ENCODE measurements at regions not wholly inside any gene's neighbourhood (a gene's known extent, or its start where the extent isn't known, plus 50 kb on each side); places are given as distances from the start of the nearest gene placed in this dataset.
"Not testable (repeated sequence)": the region's sequence is repeated elsewhere in the genome, so short reads cannot be mapped to it uniquely, and the experiment has no call there.

- no peak for DNase-seq (ENCODE audit: low read depth)
Observed at GRCh38 chr22:49697047-49697446, 130.6 kb downstream of the BRD1 start.

- no peak for DNase-seq (ENCODE audit: low read depth)
Observed at GRCh38 chr22:49694462-49695260, 133.0 kb downstream of the BRD1 start.

GRCh38 chr22:49693848-49694247 is 133.8 kb downstream of the BRD1 start:
- no peak for DNase-seq (ENCODE audit: low read depth)

DNA sequence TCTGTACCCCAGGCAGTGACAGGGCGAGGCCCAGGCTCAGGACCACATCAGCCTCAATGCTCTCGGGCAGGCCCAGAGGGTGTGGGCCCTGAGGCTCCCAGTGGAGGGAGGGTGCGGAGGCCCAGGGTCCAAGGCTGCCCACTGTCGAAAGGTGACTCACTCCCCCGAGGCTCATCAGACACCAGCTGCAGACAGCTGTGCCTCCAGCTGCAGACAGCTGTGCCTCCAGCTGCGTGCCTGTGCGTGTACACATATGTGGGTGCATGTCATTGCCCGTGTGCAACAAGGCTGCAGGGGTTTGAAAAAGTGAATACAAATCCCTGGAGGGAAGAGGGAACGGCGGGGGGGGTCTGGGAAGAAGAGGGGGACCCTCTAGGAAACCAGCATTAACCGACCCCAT is 134.3 kb downstream of the BRD1 start:
- no peak for DNase-seq (ENCODE audit: low read depth)

DNA sequence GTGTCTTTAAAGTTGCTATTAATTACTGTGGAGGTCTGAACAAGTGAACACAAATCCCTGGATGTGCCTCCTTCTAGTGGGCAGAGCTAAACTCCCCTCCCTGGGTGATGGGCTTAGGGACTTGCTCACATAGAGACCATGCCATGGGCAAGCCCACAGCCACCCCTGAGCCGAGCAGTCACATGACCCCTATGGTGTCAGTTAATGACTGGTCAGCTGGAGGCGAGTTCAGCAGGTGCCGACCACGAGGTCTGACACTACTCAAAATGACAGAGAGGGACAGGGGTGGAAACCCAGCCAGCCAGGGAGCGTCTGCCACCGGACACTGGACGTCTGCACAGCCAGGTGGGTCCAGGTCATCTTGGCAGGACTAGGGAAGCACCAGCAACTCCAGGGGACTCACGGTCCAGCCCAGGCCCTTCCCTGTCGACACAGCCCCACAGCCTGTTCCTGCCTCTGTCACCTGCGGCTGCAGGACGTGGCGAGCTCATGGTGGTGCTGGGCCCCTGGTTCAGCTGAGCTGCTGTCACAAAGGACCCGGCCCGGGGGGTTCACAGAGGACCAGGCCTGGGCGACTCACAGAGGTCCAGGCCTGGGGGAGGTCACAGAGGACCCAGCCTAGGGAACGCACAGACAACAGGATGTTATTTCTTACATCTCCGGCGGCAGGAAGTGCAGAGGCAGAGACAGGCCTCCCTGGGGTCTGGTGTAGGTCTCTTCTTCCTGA is 135.0 kb downstream of the BRD1 start:
- DNase-seq (ENCODE audit: low read depth) = no peak

GRCh38 chr22:49691256-49691655 is 136.4 kb downstream of the BRD1 start:
- no peak for DNase-seq (ENCODE audit: low read depth)

GRCh38 chr22:49690454-49690853 is 137.2 kb downstream of the BRD1 start:
- no peak for DNase-seq (ENCODE audit: low read depth)

- DNase-seq (ENCODE audit: low read depth) = no peak
Observed at GRCh38 chr22:49689858-49690257, 137.8 kb downstream of the BRD1 start.

- no peak for DNase-seq (ENCODE audit: low read depth)
Observed at GRCh38 chr22:49689255-49689770, 138.4 kb downstream of the BRD1 start.

- DNase-seq (ENCODE audit: low read depth) = no peak
Observed at GRCh38 chr22:49688516-49689254, 139.0 kb downstream of the BRD1 start.

DNA sequence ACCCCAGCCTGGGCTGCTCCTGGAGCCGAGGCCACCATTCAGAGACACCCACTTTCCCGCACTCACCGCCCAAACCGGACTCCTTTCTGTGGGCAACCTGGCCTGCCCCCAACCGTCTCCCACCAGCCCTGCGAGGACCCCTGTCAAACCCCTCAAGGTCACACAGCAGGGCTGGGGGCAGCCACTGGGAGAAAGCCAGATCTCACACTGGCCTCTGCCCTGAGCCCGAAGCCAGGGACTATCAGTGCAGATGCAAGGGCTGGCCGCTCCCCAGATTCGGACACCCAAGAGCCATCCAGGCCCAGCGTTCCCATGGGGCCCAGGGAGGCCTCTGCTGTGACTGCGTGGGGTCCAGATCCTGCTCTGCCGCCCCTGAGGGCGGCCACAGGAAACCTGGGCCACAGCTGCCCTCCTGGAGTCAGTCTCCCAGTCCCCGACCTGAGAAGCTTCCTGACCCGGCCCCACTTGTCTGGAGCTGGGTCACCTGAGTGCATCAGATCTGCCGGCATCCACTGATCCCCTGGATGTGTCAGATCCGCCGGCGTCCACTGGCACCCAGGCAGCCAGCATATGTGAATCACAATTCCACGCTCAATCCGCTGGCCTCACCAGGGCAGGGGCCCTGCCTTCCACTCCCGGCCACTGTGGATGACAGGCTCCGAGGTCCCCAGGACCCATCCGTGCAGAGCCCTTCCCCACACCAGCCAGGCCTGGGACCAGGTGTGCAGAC is 139.7 kb downstream of the BRD1 start:
- no peak for DNase-seq (ENCODE audit: low read depth)

DNA sequence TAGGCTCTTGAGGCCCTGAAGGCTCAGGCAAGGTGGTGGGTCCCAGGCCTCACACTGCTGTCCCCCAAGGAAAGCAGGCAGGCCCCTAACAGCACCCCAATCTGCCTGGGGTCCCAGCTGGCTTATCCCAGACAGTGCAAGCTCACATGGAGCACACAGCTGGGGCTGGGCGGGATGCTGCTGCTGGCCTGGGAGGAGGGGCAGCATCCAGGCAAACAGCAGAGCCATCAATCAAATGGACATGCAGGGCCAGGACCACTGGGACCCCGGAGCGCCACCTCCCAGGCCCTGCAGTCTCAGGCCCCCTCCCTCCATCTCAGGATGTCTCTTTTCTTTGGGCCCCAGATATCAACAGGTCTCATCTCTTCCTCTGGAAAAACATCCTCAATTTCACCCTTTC is 140.3 kb downstream of the BRD1 start:
- no peak for DNase-seq (ENCODE audit: low read depth)

- no peak for DNase-seq (ENCODE audit: low read depth)
Observed at GRCh38 chr22:49686495-49687219, 141.0 kb downstream of the BRD1 start.

DNA sequence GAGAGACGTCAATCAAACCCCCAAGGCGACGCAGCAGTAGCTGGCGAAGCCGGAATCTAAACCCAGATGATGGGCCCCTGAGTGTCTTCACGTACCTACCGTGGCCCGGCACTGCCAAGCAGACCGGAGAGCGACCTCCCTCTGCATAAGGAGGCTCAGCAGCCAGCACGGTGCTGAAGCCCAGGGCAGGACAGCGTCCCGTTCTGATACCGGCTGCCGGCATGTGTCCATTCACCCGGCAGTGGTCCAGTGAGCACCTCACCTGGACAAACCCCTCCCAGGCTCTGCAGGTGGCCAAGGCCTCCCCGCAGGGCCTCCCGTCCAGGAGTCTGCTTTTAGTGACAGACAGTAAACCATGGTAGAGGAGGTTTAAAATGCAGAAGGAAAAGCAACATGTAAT is 142.0 kb downstream of the BRD1 start:
- DNase-seq (ENCODE audit: low read depth) = no peak

DNA sequence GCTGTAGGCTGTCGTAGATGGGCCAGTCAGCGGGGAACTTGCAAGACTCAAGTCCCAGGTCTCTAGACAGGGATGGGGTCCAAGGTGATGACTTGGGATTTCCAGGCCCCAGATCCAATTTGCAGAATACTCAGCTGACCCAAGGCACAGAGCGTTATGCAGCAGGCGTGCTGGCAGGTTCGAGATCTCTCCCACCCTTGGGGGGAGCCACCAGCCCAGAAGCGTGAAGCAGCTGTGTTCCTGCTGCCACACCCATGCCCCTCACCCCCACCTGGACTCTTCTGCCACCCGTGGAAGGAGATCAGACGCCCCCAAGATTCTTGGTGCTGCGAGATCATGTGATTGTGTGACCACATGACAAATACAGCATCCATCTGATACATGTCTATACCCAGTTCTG is 142.6 kb downstream of the BRD1 start:
- DNase-seq (ENCODE audit: low read depth) = no peak

- no peak for DNase-seq (ENCODE audit: low read depth)
Observed at GRCh38 chr22:49683032-49683431, 144.6 kb downstream of the BRD1 start.

GRCh38 chr22:49680819-49681218 is 146.9 kb downstream of the BRD1 start:
- not testable (repeated sequence) for DNase-seq (ENCODE audit: low read depth)

- DNase-seq (ENCODE audit: low read depth) = no peak
Observed at GRCh38 chr22:49678842-49679170, 148.9 kb downstream of the BRD1 start.

- no peak for DNase-seq (ENCODE audit: low read depth)
Observed at GRCh38 chr22:49678137-49678841, 149.4 kb downstream of the BRD1 start.

DNA sequence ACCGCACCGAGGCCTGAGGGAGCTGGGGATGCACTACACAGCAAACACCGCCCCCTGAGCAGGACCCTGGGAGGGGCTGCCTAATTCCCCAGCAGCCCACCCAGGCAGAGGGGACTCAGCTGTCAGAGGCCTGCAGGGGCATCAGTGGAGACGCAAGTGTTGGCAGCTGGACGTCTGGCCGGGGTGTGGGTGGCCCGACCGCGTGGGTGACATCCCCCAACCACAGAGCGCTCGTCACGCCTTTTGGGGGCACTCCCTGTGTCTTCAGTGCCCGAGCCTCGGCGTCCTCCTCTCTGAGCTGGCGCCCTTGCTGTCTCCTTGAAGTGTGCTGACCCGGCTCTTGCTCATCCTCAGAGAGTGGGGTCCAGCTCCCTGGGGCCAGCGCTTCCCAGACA is 150.2 kb downstream of the BRD1 start:
- DNase-seq (ENCODE audit: low read depth) = no peak
